VCaP (cell line): ENCODE measurements at regions not wholly inside any gene's neighbourhood (a gene's known extent, or its start where the extent isn't known, plus 50 kb on each side); places are given as distances from the start of the nearest gene placed in this dataset.

ENCODE experiments used
- H3K27ac ChIP-seq: fragments of 450-650 bp; 2 replicates; pipeline ENCODE4 v1.5.1; 2017
- CTCF ChIP-seq: fragments of 450-650 bp; conservative IDR thresholded peaks from 2 replicates; pipeline ENCODE4 v1.5.1; 2017; ENCODE audit warnings: mild to moderate bottlenecking, moderate library complexity

GRCh38 chr6:104614394-104614793 is 245.3 kb downstream of the HACE1 start:
- no peak overlapping the region for H3K27ac ChIP-seq
- no peak for TF ChIP-seq CTCF

GRCh38 chr6:104613416-104614001 is 246.2 kb downstream of the HACE1 start:
- no peak for TF ChIP-seq CTCF
- H3K27ac ChIP-seq: no peak overlapping the region

- no peak for TF ChIP-seq CTCF
- no peak overlapping the region for H3K27ac ChIP-seq
Observed at GRCh38 chr6:104612541-104612940, 247.2 kb downstream of the HACE1 start.

GRCh38 chr6:104608101-104608500 is 251.6 kb downstream of the HACE1 start:
- no peak for TF ChIP-seq CTCF
- no peak overlapping the region for H3K27ac ChIP-seq

- no peak for TF ChIP-seq CTCF
- H3K27ac ChIP-seq: no peak overlapping the region
Observed at GRCh38 chr6:104607501-104607900, 252.2 kb downstream of the HACE1 start.

GRCh38 chr6:104606361-104606760 is 253.4 kb downstream of the HACE1 start:
- TF ChIP-seq CTCF: no peak
- H3K27ac ChIP-seq: no peak overlapping the region

GRCh38 chr6:104604685-104605084 is 255.0 kb downstream of the HACE1 start:
- H3K27ac ChIP-seq: no peak overlapping the region
- no peak for TF ChIP-seq CTCF
